ENCODE measurements at regions not wholly inside any gene's neighbourhood (a gene's known extent, or its start where the extent isn't known, plus 50 kb on each side); places are given as distances from the start of the nearest gene placed in this dataset.

DNA sequence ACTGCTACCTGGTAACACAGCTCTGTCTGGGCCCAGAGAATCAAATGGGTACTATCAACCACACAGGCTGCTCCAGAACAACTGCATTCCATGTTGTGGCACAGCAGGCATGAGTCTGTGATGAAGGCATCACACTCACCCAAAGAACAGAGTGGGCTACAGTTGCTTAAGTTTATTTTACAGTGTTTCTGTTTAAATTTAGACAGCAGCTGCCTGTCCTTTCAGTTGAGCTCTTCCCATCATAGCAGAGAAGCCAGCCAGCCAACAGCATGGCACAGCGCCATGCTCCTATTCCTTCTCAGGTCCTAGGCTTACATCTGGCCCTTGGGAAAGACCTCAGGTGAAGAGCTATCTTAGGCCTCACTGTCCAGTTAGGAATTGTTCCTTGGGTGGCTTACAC lies 147.0 kb upstream of the FRMD6 start:
- no peak for DNase-seq (ENCODE audit: low read depth in 2 of 3, low spot score in 2 of 3)

DNA sequence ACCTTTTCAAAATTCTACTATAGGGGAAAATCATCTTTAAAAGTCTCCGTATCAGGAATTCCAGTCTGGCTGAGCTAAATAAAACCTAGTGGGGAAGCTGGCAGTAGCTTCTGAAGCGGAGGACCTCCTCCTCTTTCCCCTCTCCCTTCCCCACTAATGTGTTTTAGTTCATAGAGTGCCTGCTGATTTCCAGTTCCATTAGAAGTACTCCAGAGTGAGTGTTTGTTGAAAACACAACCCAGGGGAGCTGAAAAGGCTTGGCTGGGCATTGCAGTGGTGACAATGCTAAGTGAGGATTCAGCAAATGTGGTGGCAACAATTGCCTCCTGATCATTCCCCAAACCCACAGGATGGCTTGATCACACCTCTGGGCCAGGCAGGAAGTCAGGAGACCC lies 144.2 kb upstream of the FRMD6 start:
- DNase-seq (ENCODE audit: low read depth in 2 of 3, low spot score in 2 of 3) = no peak

DNA sequence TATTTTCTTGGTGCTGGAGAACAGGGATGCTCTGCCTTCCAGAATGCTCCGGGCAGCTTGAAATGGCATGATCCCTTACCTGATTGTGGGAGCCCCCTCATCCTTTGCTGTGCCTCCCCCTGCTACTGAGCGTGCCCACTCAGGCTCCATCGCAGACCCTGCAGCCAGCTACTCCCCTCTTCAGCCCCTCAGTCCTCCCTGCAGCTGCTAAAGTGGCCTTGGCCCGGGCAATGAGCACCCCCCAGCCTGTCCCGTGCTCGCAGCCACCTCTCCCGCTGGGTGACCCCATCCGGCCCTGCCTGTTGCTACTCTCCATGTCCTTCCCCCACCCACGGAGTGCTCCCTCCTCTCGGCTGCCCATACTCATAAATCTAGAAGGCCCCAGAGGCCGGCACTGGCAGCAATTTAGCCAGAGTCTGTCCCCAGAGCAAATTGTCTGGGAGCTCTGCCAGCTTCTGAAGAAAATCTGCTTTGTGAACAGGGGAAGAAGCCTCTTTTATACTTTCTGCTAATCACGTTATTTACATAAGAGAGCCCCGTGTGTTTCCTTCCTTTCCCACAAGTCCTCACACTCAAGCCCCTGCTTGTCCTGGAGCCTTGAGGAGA lies 143.7 kb upstream of the FRMD6 start:
- peak in 1 of 3 donors; percentile 25 for DNase-seq (ENCODE audit: low read depth in 2 of 3, low spot score in 2 of 3)

DNA sequence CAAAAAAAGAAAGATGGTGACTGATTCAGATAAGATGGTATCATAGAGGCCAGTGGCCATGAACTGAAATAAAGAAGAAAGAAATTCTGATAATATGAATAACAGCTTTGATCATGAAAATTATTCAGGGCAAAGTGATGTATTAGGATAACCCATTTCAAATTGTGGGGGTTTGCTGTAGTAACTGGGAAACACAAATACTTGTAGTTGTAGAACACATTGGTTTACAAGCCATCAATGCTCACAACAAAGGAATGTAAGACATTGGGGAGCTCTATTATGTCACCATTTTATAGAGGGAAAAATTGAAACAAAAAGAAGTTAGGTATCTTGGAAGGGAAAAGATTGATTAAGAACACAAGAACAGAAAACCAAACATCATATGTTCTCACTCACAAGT lies 140.4 kb upstream of the FRMD6 start:
- DNase-seq (ENCODE audit: low read depth in 2 of 3, low spot score in 2 of 3) = no peak

DNA sequence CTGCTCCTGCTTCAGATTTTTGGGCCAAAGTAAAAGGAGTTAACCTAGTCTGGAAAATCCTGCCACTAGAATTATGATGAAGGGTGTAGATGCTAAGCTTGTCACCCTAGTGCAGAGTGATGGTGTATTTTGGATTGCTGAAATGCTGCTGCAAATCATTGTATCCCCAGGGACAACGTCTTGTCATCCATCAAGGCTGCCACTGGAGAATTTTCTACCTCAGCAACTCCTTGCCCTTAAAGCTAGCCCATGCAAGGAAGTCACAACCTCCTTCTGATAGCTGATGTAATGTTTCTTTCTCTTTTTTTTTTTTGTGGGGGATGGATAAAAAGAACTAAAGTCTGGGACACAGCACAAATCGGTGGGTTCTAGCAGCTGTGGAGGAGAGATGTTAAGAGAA lies 139.4 kb upstream of the FRMD6 start:
- DNase-seq (ENCODE audit: low read depth in 2 of 3, low spot score in 2 of 3) = no peak

DNA sequence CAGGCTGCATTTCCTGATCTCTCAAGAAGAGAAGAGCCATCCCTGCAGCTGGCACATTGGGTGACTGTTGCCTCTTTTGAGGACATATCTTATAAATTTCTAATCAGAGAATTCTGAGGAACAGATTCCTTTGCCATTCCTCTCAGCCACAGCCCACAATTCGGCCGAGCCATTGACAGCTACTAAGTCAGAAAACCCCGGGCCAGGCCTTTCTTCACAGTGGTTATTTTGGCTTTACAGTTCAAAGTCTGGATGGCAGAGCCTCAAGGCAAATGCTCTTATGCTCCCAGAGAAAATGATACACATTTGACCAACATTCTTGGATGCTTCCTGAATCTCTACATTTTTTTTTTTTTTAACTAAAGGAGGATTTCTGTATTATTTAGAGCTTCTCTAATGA lies 138.4 kb upstream of the FRMD6 start:
- no peak for DNase-seq (ENCODE audit: low read depth in 2 of 3, low spot score in 2 of 3)

DNA sequence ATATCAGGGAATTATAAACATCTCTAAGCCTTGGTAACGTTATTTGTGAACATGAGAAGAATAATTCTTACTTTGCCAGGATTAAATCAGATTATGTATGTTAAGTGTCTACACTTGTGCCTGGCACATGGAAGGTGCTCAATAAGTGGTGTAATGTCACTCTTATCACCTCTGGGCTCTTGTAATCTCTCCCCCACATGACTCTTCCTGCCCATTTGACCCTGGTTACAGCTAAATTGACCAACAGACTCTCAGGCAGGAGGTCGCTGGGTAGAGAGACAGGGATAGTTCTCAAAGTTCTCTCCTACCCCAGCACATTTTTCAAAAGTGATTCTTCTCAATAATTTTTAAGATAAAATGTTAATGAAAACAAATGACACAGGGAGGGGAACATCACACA lies 137.8 kb upstream of the FRMD6 start:
- DNase-seq (ENCODE audit: low read depth in 2 of 3, low spot score in 2 of 3) = no peak

DNA sequence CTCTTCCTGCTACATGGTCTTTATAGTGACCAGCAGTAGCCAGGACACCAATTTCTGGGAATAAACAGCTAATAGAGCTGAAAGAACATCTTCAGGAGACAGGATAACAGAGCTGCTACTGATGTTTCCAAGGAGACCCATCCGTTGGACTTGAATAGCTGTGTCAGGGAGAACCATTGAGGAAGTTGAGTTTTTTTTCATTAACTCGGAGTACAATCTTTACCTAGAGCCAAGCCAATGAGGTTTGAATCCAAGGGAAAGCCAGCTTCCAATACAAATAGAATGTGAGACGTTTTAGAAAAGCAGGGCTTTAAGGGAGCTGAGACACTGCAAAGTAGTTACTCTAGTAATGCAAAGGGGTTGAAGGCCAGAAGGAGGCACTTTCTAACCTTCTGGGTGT lies 136.1 kb upstream of the FRMD6 start:
- no peak for DNase-seq (ENCODE audit: low read depth in 2 of 3, low spot score in 2 of 3)

DNA sequence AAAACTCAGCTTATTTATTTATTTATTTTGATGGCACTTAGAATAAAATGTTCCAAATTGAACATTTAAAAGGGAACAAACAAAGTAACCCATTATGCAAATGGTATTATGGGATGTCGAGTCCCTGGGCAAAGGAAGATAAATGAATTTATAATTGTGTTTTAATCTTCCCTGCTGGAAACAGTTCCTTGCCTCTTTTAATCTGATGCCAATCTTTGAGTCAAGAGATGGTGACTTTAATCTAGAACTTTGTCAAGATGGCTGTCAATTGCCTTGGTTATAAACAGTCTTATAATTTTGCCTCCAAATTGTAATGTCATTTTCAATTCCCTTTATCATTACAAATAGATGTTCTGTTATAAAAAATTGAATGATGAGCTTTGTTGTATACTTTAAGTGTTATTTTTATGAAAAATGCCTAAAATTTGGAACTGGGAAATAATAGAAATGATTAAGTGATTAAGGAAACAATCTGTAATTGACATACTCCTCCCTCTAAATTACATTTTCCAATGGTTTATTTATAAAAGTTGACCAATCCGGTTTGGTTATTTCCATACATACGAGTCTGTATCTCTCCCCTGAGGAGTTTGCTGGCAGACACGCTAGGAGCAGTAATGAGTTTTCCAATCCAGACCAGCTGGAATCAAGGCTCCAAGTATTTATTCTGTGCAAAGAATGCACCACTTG lies 134.9 kb upstream of the FRMD6 start:
- no peak for DNase-seq (ENCODE audit: low read depth in 2 of 3, low spot score in 2 of 3)

DNA sequence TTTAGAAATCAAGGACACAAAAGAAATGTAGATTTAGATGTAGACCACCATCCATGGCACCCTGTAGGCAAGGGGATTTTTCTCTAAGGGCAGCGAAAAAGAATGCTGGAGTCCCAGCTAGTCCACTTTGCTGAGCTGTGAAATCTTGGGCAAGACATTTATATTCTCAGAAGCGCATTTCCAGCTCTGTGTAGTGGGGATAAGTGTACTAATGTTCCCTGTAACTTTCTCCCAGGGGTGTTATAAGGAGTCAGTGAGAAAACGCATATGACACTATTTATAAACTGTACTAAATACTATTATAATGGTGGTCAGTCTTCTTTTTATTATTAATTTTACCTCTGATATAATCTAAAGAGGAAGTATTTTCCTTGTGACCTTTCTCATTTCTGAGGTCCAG lies 133.4 kb upstream of the FRMD6 start:
- no peak for DNase-seq (ENCODE audit: low read depth in 2 of 3, low spot score in 2 of 3)

DNA sequence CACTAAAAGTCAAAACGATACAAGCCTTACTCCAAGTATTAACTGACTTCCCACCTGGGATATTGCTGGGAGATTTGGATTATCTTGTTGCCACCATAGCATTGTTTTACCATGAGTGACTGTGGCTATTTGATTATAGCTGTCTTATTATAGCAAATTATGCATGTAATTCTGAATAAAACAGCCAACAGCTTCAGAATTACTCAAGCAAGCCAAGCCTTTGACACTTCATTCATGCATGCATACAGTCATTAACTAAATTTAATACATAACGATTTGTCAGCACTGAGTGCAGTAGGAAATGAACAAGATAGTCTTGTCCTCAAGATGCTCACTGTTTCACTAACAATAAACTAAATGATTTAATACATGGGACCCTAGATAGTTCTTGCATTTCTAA lies 133.0 kb upstream of the FRMD6 start:
- no peak for DNase-seq (ENCODE audit: low read depth in 2 of 3, low spot score in 2 of 3)

DNA sequence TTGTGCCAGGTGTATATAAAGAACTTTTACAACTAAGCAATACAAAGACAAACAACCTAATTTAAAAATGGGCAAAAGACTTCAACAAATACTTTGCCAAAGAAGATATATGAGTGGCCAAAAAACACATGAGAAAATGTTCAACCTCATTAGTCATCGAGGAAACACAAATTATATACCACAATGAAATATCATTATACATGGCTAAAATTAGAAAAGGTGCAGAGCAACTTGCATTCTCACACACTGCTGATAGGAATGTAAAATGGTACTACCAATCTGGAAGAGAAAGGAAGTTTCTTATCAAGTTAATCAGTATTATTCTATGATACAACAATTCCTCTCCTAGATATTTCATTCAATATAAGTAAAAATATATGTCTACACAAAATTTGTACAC lies 131.6 kb upstream of the FRMD6 start:
- DNase-seq (ENCODE audit: low read depth in 2 of 3, low spot score in 2 of 3) = no peak

DNA sequence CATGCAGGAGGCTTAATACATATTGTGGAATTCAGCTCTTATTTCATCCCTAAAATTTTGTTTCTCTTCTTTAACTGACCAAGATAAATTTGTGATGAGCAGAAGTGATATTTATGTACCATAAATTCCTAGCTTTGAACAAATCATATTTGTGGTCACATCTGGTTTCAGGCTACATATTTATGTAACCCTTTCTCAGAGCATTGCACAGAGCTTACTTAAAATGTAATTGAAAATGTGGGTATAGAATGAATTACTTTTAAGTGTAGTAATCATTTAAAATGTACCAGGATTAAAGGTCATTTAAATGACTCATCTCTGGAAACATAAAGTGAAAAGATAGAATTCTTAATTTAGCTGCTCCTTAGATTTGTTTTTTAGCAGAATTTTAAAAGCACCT lies 129.9 kb upstream of the FRMD6 start:
- no peak for DNase-seq (ENCODE audit: low read depth in 2 of 3, low spot score in 2 of 3)

DNA sequence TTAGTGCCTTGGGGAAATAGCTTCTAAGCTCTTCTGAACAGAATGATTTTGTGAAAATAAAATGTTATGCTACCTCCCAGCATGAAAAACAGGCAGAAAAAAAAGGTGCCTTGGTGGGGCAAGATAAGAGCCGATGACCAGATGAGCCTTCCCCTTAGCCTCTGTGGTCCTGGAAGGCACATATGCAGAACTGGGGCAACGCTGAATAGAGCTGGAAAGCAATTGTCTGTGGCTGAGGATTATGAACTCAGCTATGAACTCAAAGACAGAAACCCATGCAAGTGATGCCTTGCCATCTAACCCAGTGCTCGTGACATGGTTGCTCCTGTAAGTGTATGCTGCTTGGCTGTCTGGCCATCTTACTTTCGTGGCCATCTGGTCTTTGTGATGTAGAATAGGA lies 128.5 kb upstream of the FRMD6 start:
- DNase-seq (ENCODE audit: low read depth in 2 of 3, low spot score in 2 of 3) = no peak

DNA sequence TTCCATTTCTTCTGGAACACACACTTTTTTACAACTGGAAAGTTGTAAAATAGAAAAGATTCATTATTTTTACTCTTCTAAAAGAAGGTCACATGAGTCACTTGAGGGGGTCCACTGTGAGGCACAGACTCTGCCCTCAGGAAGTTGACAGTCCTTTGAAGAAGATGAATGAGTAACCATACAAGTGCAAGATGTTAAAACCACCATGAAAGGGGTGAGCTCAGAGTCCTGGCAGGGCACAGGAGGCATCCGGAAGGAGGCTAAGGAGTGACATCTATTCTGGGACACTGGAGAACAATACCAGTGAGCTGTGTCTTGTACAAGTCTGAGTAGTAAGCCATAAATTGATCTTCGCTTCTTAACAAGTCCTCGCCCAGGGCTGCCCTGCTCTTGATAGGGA lies 126.0 kb upstream of the FRMD6 start:
- DNase-seq (ENCODE audit: low read depth in 2 of 3, low spot score in 2 of 3) = no peak

DNA sequence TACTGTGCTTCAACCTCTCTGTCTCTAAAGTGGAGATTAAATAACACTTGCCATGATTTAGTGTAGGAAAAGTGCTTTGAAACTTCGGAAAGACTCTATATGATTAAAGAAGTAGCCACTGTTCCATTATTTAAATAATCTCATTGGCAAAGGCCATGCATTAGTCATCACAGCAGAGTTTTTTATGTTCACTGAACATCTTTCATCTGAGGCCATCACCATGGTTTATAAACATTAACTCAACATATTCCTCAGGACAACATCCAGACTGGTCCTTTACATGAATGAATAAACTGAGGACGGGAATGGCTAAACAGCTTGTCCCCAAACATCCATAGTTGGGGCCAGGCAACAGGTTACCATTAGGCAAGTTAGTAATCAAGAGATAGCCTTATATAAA lies 124.6 kb upstream of the FRMD6 start:
- DNase-seq (ENCODE audit: low read depth in 2 of 3, low spot score in 2 of 3) = no peak

DNA sequence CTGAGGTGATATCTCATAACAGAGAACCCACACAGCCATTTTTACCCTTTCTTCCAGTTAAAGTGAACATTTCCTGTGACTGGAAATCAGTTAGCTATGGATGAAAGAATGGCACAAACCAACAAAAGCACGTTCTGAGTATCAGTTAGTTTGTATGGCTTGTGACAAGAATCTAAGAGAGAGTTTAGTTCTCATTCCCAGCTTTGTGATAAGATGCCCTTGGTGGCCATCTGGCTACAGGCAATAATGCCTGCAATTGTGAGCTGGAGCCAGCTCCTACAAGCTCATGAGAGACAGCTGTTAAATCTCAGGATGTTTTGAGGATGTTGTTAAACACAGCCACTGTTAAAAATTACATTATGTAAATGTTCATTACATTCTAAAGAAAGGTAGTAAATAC lies 122.0 kb upstream of the FRMD6 start:
- no peak for DNase-seq (ENCODE audit: low read depth in 2 of 3, low spot score in 2 of 3)

DNA sequence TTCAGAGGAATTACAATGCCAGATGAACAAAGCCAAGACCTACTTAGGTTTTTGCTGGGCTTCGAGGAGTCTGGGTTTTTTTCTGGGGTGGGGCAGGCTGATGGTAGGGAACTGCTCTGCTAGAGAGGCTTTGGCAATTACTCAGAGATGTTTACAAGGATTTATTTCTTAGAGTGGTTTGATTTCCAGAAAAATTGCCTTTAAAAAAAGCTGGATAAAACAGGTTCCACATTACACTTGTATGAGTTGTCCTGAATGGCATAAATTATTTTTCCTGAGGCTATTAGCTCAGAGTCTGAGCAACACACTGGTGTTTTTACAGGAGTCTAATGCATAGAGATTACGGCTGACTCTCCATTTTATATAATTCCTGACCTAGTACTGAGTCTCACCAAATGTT lies 118.5 kb upstream of the FRMD6 start:
- no peak for DNase-seq (ENCODE audit: low read depth in 2 of 3, low spot score in 2 of 3)

DNA sequence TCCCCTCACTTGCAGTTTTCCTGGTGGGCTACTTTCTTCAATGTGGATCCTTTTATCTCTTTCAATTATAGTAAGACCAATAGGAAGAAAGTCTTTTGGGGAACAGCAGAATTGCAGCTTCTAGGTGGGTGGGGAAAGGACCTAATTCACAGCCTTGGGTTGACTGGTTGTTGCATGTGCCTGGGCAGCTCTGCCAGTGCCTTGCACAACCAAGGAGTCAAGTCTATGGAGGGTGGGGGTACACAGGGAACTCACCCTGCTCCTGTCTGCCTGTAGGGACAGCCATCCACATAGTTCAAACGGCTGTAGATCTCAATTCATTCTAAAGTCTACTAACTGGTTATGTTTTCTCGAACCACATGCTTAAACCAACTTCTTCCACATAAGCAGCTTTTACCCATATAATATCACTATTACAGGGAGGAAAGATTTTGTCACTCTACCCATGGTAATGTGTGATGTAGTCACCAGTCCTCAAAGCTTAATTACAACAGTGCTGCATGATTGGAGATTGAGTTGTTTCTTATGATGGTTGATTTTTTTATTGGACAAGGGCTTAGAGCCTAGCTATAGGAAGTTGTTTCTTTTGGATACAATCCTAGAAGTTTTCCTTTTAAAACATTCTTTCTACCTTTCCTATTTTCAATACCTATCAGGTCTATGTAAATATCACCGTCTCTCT lies 117.7 kb upstream of the FRMD6 start:
- no peak for DNase-seq (ENCODE audit: low read depth in 2 of 3, low spot score in 2 of 3)

DNA sequence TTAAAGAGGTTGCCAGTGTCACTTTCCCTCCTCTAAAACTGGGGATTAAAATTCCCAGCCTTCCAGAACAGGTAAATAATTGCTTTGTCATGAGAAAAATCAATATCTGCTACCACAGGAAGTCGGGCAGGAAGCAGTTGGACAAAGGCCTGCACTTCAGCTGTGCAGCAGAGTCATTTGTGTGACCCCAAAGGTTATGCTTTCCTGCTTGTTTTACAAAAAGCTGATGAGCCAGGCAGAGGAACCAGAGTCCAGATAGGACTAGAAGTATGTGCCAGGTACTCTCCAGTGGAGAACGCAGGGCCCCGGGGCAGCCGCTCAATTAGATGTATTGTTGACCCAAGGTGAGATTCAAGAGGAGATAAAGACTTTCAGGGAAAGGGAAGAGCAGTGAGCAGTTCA lies 117.1 kb upstream of the FRMD6 start:
- DNase-seq (ENCODE audit: low read depth in 2 of 3, low spot score in 2 of 3) = no peak

DNA sequence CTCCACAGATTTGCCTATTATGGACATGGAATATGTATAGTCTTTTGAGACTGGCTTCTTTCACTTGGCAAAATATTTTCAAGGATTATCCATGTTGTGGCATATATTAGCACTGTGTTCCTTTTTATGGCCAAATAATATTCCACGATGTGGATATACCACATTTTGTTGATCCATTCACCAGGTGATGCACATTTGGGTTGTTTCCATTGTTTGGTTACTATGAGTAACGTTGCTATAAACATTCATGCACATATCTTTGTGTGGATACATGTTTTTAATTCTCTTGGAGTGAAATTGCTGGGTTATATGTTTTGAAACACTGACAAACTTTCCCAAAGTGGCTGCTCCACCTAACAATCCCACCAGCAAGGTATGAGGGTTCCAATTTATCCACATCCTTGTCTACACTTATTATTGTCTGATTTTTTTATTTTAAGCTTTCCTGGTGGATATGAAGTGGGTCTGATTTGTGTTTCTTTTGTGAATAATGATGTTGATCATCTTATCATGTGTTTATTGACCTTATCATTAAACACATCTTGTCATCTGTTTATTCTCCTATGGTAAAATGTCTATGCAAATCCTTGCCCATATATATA lies 116.2 kb upstream of the FRMD6 start:
- no peak for DNase-seq (ENCODE audit: low read depth in 2 of 3, low spot score in 2 of 3)

DNA sequence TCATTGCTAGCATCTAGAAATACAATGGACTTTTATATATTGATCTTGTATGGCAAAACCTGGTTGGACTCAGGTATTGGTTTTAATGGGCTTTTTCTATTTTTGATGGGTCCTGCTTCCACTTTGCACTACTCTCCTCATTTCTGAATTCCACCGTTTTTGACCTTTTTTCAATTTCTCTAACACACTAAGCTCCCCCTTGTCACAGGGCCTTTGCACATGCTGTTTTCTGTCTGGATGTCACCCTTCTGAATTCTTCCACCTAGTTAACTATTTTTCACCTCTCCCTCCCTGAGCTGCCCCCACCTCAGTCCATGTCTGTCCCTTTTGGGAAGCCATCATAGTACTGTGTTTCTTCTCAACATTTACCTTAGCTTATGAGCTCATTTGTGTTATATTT lies 112.7 kb upstream of the FRMD6 start:
- no peak for DNase-seq (ENCODE audit: low read depth in 2 of 3, low spot score in 2 of 3)
